GM21723 (cell line): ENCODE measurements at regions not wholly inside any gene's neighbourhood (a gene's known extent, or its start where the extent isn't known, plus 50 kb on each side); places are given as distances from the start of the nearest gene placed in this dataset.
"Not testable (repeated sequence)": the region's sequence is repeated elsewhere in the genome, so short reads cannot be mapped to it uniquely, and the experiment has no call there.

Source experiments
- ATAC-seq: cut with Tn5 transposase; IDR thresholded peaks from one replicate; pipeline ENCODE4 v1.9.1; 2021; ENCODE audit warnings: mild to moderate bottlenecking, moderate library complexity; ENCODE audit not compliant: unreplicated experiment

DNA sequence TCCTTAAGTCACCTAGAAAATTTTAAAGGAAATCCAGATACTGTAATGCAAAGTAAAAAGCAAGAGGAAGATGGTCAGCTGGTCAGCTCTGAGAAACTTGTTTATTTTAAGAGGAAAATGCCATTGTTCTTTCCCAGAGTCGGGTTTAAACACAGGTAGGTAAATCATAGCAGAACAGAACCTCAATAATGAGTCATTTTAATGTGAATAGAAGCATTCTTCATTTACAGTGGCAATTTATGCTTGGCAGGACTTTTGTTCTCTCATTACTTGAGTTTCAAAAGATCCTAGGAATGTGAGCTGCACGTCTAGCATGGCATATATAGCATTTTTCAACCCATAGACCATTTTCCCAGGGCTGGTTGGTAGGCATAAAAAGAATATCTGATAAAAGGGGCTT lies 132.3 kb downstream of the LIG4 start:
- ATAC-seq: no peak

DNA sequence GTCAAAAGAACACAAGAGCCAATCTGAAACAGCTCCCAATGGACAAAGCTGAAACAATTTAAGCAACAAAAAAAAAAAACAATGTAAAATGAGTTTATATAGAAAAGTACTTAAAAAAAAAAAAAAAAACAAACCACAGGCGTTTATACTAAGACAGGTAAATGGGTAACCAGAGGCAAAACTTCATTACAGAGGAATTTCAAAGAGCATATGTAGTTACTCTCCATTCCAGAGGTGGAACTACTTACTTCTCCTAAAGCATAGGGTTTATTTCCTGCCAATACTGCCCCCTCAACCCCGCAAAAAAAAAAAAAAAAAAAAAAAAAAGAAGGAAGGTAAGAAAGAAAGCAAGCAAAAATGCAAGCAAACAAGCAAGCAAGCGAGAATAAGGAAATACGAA lies 132.9 kb downstream of the LIG4 start:
- ATAC-seq: no peak

GRCh38 chr13:108077284-108077683 lies 138.1 kb downstream of the LIG4 start:
- no peak for ATAC-seq

GRCh38 chr13:108074429-108074828 lies 140.9 kb downstream of the LIG4 start:
- ATAC-seq: not testable (repeated sequence)

DNA sequence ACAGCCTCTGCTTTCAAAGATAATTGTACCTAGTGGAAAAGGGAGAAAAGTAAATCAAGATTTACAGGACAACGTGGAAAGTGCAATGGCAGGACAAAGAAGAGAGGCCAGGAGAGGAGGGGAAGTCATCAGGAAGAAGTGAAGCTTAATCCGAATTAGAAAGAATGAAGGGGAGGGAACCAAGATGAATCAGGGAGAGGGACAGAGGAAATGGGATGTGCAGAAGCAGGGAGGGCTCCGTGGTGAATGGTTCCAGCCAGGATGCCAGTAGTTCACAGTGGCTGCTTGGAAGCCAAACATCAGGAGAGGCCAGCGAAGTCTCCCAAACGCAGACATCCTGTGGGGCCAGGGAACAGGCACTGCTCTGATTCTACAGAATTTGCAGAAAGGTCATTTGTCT lies 144.4 kb downstream of the LIG4 start:
- ATAC-seq: no peak

- ATAC-seq: no peak
Observed at GRCh38 chr13:108070491-108070890, 144.8 kb downstream of the LIG4 start.

DNA sequence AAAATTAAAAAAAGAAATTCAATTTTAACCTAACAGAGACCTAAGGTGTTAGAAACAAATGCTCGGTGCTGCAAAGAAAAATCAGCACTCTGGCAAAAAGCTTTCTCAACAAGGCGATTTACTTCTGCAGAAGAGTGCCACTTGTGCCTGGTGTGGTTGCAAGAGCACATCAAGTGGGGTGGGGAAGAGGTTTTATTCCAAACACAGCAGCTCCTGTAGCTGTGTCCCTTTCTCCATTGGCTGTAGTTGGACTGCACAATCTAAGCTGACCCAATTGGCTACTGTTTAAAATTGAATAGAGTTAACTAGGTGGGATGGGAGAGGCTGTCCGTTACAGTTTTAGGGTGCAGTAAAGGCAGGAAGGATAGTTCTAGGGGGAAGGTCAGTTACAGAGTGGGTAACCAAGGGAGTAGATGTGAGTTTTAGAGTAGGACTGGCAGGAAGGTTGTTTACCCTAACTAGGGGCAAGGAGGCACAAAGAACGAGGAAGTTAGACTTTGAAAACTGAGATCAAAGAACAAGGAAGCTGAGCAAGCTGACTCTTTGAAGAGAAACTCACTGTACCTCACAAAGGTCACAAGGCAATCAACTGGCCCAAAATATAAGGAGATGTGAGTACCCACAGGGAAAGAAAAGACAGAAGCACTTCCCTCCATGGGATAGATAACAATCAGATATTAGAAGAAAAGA lies 145.7 kb downstream of the LIG4 start:
- no peak for ATAC-seq

DNA sequence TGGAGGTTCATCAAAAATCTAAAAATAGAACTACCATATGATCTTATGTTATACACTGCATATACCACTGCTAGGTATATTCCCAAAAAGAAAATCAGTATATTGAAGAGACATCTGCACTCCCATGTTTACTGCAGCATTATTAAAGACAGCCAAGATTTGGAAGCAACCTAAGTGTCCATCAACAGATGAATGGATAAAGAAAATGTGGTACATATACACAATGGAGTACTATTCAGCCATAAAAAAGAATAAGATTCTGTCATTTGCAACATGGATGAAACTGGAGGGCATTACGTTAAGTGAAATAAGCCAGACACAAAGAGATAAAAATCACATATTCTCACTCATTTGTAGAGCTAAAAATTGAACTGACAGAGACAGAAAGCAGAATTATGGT lies 151.0 kb downstream of the LIG4 start:
- ATAC-seq: not testable (repeated sequence)

- no peak for ATAC-seq
Observed at GRCh38 chr13:108060111-108060510, 155.2 kb downstream of the LIG4 start.

- ATAC-seq: no peak
Observed at GRCh38 chr13:108056278-108056677, 159.1 kb downstream of the LIG4 start.

DNA sequence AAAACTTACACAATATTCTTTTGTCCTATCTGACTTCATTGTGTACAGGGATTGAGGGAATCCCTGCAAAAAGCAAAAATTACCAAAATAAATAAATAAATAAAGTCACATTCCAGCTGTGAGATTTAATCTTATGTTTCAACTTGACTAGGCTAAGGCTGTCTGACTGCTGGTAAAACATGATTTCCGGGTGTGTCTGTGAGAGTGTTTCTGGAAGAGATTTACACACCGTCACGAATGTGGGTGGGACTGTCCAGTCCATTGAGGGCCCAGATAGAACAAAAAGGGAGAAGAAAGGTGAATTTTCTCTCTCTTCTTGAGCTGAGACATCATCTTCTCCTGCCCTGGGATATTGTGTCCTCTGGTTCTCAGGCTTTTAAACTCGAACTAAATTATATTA lies 166.1 kb downstream of the LIG4 start:
- no peak for ATAC-seq

- ATAC-seq: no peak
Observed at GRCh38 chr13:108044954-108045353, 170.4 kb downstream of the LIG4 start.

DNA sequence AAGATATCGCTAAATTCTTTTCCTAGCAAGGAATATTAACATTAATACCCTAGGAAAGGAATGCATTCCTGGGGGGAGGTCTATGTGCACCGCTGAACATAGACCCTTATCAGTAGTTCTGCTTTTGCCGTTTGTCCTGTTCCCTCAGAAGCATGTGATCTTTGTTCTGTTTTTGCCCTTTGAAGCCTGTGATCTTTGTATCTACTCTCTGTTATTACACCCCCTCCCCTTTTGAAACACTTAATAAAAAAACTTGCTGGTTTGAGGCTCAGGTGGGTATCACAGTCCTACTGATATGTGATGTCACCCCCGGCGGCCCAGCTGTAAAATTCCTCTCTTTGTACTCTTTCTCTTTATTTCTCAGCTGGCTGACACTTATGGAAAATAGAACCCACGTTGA lies 172.5 kb downstream of the LIG4 start:
- ATAC-seq: not testable (repeated sequence)

GRCh38 chr13:108037348-108037747 lies 178.0 kb downstream of the LIG4 start:
- no peak for ATAC-seq

- no peak for ATAC-seq
Observed at GRCh38 chr13:108036411-108036932, 178.9 kb downstream of the LIG4 start.

- ATAC-seq: no peak
Observed at GRCh38 chr13:108034909-108035410, 180.4 kb downstream of the LIG4 start.

DNA sequence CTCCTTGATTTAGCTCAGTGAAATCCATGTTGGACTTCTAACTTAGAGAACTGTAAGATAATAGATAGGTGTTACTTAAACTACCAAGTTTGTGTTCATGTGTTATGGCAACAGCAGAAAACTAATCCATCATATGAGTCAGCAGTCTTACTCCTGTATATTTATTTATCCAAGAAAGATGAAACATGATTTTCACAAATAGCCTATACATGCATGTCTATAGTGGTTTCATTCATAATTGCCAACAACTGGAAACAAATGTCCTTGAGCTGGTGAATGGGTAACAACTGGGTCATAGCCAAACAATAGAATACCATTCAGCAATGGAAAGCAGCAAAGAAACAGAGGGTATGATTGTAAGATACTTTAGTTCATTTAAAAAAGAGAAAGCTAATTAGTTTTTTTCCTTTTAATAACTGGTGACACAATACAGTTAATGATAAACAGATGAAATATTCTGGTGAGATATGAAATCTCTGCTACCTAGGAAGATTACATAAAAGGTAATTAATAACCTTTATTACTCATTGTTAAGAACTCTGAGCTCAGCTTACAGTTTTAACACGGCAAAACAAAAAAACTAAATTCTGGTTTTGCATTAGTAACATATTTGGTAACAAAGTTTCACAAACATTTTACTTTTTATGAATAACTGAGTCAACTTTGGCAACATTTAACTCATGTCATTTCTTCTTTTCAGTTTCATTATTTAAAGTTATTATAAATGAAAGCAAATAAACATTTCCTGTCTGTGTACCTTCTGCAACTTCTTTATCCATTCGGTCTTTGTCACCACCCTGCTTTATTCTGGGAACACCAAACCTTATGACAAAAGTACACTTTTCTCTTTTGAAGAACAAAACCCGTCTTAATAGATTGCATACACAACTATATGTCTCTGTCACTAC lies 181.3 kb downstream of the LIG4 start:
- no peak for ATAC-seq

DNA sequence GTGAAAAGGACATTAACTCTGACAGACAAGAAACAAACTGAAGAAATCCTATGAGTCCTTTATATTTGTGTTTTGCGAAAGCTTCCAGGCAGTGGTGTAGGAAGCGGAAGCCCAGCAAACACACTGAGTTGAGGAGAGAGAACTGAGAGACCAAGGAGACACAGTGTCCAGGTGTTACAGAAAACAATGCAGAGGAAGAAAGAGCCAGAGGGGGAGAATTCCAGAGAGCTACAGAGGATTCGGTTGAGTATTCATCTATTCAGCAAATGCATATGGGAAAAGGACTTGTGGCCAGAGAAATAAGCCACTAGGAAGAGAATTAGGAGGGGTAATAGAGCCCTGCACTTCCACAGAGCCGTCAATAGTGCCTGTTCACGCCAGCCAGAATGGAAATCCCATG lies 183.5 kb downstream of the LIG4 start:
- no peak for ATAC-seq

DNA sequence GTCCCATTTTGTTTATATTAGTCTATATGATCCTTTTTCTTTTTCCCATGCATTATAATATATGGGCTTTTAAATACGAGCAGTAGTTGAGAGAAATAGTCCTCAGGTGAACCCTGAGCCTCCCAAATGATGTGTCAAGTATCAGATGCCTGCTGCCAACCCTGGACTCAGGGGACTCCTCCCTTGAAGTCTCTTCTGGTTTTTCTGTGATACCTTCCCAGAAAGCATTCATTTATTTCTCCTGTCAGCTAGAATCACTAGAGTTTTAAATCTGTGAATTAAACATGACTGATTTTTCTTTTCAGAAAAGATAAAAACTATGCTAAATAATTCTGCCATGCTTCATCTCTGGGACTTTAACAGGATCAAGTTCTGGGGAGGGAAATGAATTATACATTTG lies 184.6 kb downstream of the LIG4 start:
- ATAC-seq: no peak

DNA sequence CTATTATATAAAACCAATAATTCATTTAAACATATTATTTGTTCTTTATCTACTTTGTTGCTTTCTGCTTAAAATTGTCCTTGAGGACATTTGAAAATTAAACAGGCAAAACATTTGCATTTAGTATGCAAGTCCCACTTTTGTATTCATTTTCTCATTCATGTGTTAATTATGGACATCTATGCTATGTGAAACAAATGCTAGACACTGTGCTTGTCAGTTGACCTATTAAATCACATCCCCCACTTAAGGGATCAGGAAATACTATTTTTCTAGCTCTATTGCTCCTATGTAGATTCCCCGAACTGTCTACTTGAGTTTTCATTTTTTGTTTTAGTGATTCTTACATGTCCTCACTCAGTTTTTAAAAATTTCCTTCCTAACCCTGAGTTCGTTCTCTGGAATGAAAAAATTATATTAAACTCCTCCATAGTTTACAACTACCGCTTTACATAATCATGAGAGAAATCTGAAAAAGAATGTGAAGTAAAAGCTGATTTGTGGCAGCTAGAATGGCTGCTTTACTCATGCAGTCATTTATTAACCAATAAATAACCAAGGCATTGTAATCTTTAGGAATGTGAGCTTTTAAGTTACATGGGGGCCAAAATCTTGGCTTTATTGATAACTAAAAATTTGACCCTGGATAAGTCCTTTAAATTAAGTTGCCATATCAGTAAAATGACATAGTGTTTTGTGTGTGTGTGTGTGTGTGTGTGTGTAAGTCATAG lies 188.5 kb downstream of the LIG4 start:
- ATAC-seq: no peak

- no peak for ATAC-seq
Observed at GRCh38 chr13:108020027-108020426, 195.3 kb downstream of the LIG4 start.
